Lung (tissue), 11 donors: ENCODE measurements at regions not wholly inside any gene's neighbourhood (a gene's known extent, or its start where the extent isn't known, plus 50 kb on each side); places are given as distances from the start of the nearest gene placed in this dataset.

Source experiments
- ATAC-seq: fragments of 200-7000 bp; cut with Tn5 transposase; one replicate; pipeline ENCODE4 v1.9.1; 2020; ENCODE audit warnings: moderate number of reproducible peaks; ENCODE audit not compliant: insufficient read depth, low FRiP score
- DNase-seq, 3 donors: peaks; one replicate each; pipeline ENCODE4 v3.0.0-alpha.2; 2013 to 2017
- H3K27ac ChIP-seq, 2 donors: one replicate each; pipeline ENCODE4 v1.5.1; 2013; ENCODE audit warnings: mild to moderate bottlenecking in 2 of 2, moderate library complexity in 2 of 2, control low read depth in 1 of 2, inconsistent platforms in 1 of 2, low read depth in 1 of 2, low read length in 1 of 2
- H3K27me3 ChIP-seq, 3 donors: one replicate each; pipeline ENCODE4 v1.5.1; 2013; ENCODE audit warnings: low read length in 2 of 3; ENCODE audit not compliant: control insufficient read depth in 3 of 3, insufficient read depth in 3 of 3
- H3K36me3 ChIP-seq, 4 donors: one replicate each; pipeline ENCODE4 v1.5.1; 2013; ENCODE audit warnings: low read length in 4 of 4, mild to moderate bottlenecking in 1 of 4, moderate library complexity in 1 of 4; ENCODE audit not compliant: control insufficient read depth in 4 of 4, insufficient read depth in 4 of 4
- H3K4me1 ChIP-seq, 5 donors: one replicate each; pipeline ENCODE4 v1.5.1; 2013; ENCODE audit warnings: low read length in 5 of 5, mild to moderate bottlenecking in 2 of 5, moderate library complexity in 1 of 5; ENCODE audit not compliant: control insufficient read depth in 5 of 5, insufficient read depth in 5 of 5
- H3K4me3 ChIP-seq: one replicate; pipeline ENCODE4 v1.5.1; 2013; ENCODE audit warnings: mild to moderate bottlenecking, control low read depth, moderate library complexity
- H3K9ac ChIP-seq, 2 donors: one replicate each; pipeline ENCODE4 v1.5.1; 2013; ENCODE audit warnings: low read length in 2 of 2, control low read depth in 1 of 2; ENCODE audit not compliant: insufficient read depth in 1 of 2
- H3K9me3 ChIP-seq, 4 donors: one replicate each; pipeline ENCODE4 v1.5.1; 2013; ENCODE audit warnings: low read length in 3 of 4, mild to moderate bottlenecking in 1 of 4, moderate library complexity in 1 of 4; ENCODE audit not compliant: control insufficient read depth in 4 of 4, insufficient read depth in 3 of 4
- WGBS, 2 donors: extraction: QIAGEN DNeasy Blood & Tissue Kit; methylation state at CpG; one replicate each; pipeline ENCODE4 v1.1.7; 2013; 5-methylcytosine and 5-hydroxymethylcytosine counted together
- TF ChIP-seq, protein P1 (sequence below): IDR thresholded peaks from 2 replicates; pipeline ENCODE4 v1.5.1; 2012; ENCODE audit warnings: mild to moderate bottlenecking; ENCODE audit errors: control extremely low read depth, extremely low read depth
- donor health status: control.
- donor health status: control.
- donor health status: Bipolar disorder and iron deficiency.
- donor health status: healthy.
- donor health status: DM: yes; HTN: yes; CAD: no.

DNA sequence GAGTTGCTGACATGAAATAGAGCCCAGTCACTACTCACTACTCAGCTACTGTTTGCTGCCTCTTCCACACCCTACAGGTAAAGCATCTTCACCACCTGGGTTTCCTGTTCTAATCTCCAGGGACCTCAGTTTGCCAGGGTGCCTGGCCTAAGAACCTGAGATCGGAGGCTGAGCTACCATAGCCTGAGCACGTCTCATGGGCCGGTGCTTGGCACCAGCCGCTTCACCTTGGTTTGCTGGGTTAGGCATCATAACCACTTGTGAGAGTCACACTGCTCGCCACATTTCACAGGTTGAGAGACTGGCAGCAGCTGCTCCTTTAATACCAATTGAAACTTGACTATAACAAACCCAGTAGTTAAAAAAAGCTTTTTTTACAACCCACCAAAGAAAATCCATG lies 75.1 kb downstream of the EMX2 start:
- Histone ChIP-seq H3K9ac (no peak overlapping the region), H3K9me3 (peaks cover 0 to 5% (median 0%) of the 10 kb centered on the region in 4 donors), H3K27ac (no peak overlapping the region), H3K36me3 (no peaks in the 10 kb centered on the region), H3K27me3 (peaks cover 0 to 26% (median 2%) of the 10 kb centered on the region in 3 donors), H3K4me1 (no peaks in the 10 kb centered on the region), H3K4me3 (no peak overlapping the region)
- 87 to 89% methylated on average over 5 of the region's 5 CpGs for WGBS, 2 donors
- ATAC-seq (no peak), DNase-seq (no peak)
- TF ChIP-seq, protein P1, sequence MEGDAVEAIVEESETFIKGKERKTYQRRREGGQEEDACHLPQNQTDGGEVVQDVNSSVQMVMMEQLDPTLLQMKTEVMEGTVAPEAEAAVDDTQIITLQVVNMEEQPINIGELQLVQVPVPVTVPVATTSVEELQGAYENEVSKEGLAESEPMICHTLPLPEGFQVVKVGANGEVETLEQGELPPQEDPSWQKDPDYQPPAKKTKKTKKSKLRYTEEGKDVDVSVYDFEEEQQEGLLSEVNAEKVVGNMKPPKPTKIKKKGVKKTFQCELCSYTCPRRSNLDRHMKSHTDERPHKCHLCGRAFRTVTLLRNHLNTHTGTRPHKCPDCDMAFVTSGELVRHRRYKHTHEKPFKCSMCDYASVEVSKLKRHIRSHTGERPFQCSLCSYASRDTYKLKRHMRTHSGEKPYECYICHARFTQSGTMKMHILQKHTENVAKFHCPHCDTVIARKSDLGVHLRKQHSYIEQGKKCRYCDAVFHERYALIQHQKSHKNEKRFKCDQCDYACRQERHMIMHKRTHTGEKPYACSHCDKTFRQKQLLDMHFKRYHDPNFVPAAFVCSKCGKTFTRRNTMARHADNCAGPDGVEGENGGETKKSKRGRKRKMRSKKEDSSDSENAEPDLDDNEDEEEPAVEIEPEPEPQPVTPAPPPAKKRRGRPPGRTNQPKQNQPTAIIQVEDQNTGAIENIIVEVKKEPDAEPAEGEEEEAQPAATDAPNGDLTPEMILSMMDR = no peak

DNA sequence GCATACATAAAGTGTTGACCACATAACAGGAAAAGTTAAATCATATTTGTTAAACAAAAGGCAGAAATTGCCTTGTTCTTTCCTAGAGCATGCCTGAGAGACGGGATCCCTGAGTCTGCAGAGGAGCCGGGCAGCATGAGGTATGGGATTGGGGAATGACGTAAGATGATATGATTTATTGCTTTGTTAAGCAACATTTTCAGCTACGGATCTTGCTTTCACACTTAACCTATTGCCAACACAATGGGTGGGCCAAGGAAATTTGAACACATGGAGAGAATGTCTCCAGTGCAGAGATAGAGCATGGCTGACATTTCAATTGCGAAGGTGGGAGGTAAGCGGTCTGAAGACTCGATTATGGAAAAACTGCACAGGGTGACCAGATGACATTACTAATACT lies 76.7 kb downstream of the EMX2 start:
- TF ChIP-seq, protein P1 = no peak
- H3K27me3 ChIP-seq = peaks cover 0 to 19% (median 4%) of the 10 kb centered on the region in 3 donors
- 75 to 79% methylated on average over 7 of the region's 7 CpGs for WGBS, 2 donors

DNA sequence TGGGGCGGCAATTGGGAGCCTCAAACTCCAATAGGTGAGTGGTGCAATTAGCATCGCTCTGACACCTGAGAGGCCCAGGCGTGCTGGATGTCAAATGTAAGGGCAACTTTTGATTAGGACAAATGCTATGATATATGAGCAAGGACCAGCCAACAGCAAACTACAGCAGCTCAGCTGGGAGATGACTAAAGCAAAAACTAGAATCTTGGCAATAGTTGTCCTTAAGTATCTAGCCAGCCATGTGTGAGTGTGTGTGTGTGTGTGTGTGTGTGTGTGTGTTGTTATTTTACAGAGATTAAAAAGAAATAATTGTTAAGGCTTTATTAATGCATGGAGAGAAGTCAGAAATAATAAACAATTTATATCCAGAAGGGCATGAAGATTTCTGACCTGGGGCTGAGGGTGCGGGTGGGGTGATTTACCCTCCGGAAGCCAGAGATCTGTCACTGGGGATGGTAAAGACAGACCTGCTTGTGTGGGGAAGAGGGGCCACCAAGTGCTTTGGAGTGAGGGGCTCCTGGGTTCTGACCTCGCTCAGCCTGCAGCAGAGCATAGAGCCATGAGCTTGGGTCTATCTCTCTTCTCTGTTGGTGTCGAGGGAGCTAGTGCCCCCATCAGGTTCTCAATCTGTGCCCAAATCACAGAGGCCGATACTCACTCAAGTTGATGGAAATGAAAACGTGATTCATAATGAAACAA lies 77.3 kb downstream of the EMX2 start:
- no peaks in the 10 kb centered on the region for H3K36me3 ChIP-seq
- H3K4me1 ChIP-seq = no peaks in the 10 kb centered on the region
- DNase-seq = no peak
- H3K27ac ChIP-seq = no peak overlapping the region
- ATAC-seq = no peak
- WGBS, 2 donors = 86% methylated on average over 9 of the region's 9 CpGs
- TF ChIP-seq, protein P1 = no peak
- no peak overlapping the region for H3K9ac ChIP-seq
- H3K9me3 ChIP-seq = peaks cover 0 to 5% (median 0%) of the 10 kb centered on the region in 4 donors
- H3K4me3 ChIP-seq = no peak overlapping the region
- peaks cover 0 to 19% (median 4%) of the 10 kb centered on the region in 3 donors for H3K27me3 ChIP-seq

More for the DNA sequence above, 76.7 kb downstream of the EMX2 start:
- H3K4me1 ChIP-seq = no peaks in the 10 kb centered on the region
- peaks cover 0 to 5% (median 0%) of the 10 kb centered on the region in 4 donors for H3K9me3 ChIP-seq
- H3K9ac ChIP-seq = no peak overlapping the region
- H3K4me3 ChIP-seq = no peak overlapping the region
- ATAC-seq (no peak), DNase-seq (no peak)
- no peak overlapping the region for H3K27ac ChIP-seq
- H3K36me3 ChIP-seq = no peaks in the 10 kb centered on the region
